ENCODE measurements at regions not wholly inside any gene's neighbourhood (a gene's known extent, or its start where the extent isn't known, plus 50 kb on each side); places are given as distances from the start of the nearest gene placed in this dataset.

DNA sequence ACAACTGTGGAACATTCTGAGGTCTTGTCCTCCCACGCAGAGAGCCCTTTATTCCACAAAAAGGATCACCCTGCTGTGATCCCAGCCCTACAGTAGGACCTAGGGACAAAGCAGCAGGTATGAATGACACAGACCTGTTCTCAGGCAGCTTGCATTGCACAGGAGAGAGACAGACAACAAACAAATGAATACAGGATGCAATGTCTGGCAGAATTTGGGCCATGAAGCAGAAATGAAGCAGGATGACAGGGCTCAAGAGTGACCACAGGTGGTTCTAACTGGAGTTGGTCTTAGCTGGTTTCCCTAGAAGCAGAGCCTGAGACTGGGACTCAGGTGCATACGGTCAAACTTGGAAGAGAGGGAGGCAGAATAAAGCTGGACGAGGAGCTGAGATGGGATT lies 388.8 kb downstream of the CDK5RAP2 start:
- TF ChIP-seq, protein P1, sequence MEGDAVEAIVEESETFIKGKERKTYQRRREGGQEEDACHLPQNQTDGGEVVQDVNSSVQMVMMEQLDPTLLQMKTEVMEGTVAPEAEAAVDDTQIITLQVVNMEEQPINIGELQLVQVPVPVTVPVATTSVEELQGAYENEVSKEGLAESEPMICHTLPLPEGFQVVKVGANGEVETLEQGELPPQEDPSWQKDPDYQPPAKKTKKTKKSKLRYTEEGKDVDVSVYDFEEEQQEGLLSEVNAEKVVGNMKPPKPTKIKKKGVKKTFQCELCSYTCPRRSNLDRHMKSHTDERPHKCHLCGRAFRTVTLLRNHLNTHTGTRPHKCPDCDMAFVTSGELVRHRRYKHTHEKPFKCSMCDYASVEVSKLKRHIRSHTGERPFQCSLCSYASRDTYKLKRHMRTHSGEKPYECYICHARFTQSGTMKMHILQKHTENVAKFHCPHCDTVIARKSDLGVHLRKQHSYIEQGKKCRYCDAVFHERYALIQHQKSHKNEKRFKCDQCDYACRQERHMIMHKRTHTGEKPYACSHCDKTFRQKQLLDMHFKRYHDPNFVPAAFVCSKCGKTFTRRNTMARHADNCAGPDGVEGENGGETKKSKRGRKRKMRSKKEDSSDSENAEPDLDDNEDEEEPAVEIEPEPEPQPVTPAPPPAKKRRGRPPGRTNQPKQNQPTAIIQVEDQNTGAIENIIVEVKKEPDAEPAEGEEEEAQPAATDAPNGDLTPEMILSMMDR (conservative IDR thresholded peaks at IDR 0.05): no peak
- TF ChIP-seq ZFX (IDR thresholded peaks at IDR 0.05): no peak
